OCI-LY7 (cell line): ENCODE measurements at regions not wholly inside any gene's neighbourhood (a gene's known extent, or its start where the extent isn't known, plus 50 kb on each side); places are given as distances from the start of the nearest gene placed in this dataset.

Experiments used
- EZH2phosphoT487 ChIP-seq: fragments of 200-600 bp; sonication (generic); IDR thresholded peaks from 2 replicates; pipeline ENCODE4 v1.6.1; 2018; ENCODE audit warnings: low read depth, borderline replicate concordance, mild to moderate bottlenecking, mixed run types, antibody characterized with exemption, low read length, moderate library complexity, mixed read lengths
- TF ChIP-seq, protein P1 (sequence below): fragments of 200-600 bp; sonication (generic); conservative IDR thresholded peaks from 2 replicates; pipeline ENCODE4 v1.5.1; 2014; ENCODE audit warnings: mild to moderate bottlenecking, antibody characterized with exemption, low read length, moderate library complexity, mixed read lengths

DNA sequence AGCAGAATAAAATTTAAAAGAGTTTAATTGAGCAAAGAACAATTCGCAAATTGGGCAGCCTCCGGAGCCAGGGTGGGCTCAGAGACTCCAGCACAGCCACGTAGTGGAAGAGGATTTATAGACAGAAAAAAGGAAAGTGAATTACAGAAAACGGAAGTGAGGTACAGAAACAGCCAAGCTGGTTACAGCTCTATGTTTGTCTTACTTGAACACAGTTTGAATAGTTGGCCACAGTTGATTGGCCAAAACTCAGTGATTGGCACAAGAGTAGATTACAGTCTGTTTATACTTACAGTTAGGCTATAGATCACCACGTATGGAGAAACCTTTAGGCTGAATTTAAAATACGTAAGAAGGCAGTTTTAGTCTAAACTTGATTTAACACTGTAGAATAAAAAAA lies 78.8 kb upstream of the NEDD4L start:
- TF ChIP-seq, protein P1, sequence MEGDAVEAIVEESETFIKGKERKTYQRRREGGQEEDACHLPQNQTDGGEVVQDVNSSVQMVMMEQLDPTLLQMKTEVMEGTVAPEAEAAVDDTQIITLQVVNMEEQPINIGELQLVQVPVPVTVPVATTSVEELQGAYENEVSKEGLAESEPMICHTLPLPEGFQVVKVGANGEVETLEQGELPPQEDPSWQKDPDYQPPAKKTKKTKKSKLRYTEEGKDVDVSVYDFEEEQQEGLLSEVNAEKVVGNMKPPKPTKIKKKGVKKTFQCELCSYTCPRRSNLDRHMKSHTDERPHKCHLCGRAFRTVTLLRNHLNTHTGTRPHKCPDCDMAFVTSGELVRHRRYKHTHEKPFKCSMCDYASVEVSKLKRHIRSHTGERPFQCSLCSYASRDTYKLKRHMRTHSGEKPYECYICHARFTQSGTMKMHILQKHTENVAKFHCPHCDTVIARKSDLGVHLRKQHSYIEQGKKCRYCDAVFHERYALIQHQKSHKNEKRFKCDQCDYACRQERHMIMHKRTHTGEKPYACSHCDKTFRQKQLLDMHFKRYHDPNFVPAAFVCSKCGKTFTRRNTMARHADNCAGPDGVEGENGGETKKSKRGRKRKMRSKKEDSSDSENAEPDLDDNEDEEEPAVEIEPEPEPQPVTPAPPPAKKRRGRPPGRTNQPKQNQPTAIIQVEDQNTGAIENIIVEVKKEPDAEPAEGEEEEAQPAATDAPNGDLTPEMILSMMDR: no peak
- TF ChIP-seq EZH2phosphoT487: no peak
